ENCODE measurements at regions not wholly inside any gene's neighbourhood (a gene's known extent, or its start where the extent isn't known, plus 50 kb on each side); places are given as distances from the start of the nearest gene placed in this dataset.

- Histone ChIP-seq H2AFZ (no peak overlapping the region), H3K27me3 (no peaks in the 10 kb centered on the region), H3K79me2 (no peaks in the 10 kb centered on the region), H3K36me3 (replicated peaks; ENCODE audit: insufficient read depth, low read depth) (no peaks in the 10 kb centered on the region), H3K4me2 (no peak overlapping the region), H3K9me3 (ENCODE audit: low read depth) (no peaks in the 10 kb centered on the region), H4K20me1 (ENCODE audit: insufficient read depth, poor library complexity, severe bottlenecking) (no peaks in the 10 kb centered on the region), H3K9me2 (replicated peaks; ENCODE audit: insufficient read depth) (no peaks in the 10 kb centered on the region), H3K27ac (no peak overlapping the region), H3K4me1 (ENCODE audit: insufficient read depth) (no peaks in the 10 kb centered on the region), H3K4me3 (no peak overlapping the region)
- no peak for DNase-seq (ENCODE audit: low spot score)
- TF ChIP-seq EZH2 (IDR thresholded peaks at IDR 0.05; ENCODE audit: borderline replicate concordance): no peak
- no peak for TF ChIP-seq EZH2phosphoT487 (IDR thresholded peaks at IDR 0.05; ENCODE audit: low read depth, severe bottlenecking, unreplicated experiment)
- TF ChIP-seq, protein P1, sequence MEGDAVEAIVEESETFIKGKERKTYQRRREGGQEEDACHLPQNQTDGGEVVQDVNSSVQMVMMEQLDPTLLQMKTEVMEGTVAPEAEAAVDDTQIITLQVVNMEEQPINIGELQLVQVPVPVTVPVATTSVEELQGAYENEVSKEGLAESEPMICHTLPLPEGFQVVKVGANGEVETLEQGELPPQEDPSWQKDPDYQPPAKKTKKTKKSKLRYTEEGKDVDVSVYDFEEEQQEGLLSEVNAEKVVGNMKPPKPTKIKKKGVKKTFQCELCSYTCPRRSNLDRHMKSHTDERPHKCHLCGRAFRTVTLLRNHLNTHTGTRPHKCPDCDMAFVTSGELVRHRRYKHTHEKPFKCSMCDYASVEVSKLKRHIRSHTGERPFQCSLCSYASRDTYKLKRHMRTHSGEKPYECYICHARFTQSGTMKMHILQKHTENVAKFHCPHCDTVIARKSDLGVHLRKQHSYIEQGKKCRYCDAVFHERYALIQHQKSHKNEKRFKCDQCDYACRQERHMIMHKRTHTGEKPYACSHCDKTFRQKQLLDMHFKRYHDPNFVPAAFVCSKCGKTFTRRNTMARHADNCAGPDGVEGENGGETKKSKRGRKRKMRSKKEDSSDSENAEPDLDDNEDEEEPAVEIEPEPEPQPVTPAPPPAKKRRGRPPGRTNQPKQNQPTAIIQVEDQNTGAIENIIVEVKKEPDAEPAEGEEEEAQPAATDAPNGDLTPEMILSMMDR (IDR thresholded peaks at IDR 0.05; ENCODE audit: poor library complexity): no peak
- 62% methylated on average over 1 of the region's 1 CpG for WGBS (ENCODE audit: low lambda C conversion rate, missing lambda C conversion rate)
Measured at GRCh38 chr20:12315652-12316051, 398.0 kb downstream of the BTBD3 start.

DNA sequence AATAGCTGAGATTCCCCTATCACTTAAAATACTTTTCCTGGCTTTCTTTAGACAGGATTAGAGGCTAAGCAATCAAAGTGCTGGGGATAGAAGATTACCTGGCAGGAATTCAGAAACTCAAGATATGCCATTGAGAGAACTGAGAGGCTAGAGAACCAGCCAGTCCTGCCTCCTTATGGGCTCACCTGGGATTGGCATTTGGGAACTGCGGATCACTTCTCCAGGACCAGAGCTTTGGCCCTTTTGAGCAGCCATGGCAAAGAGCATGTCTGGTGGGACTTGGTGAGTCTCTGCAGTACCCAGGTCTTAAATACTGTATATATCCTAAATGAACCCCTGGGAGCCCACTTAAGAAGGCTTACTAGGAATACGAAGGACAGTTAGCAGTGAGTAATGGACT is 399.1 kb downstream of the BTBD3 start:
- H4K20me1 ChIP-seq (ENCODE audit: insufficient read depth, poor library complexity, severe bottlenecking): no peaks in the 10 kb centered on the region
- no peak overlapping the region for H3K27ac ChIP-seq
- no peak overlapping the region for H3K4me3 ChIP-seq
- H3K36me3 ChIP-seq (replicated peaks; ENCODE audit: insufficient read depth, low read depth): no peaks in the 10 kb centered on the region
- no peak for DNase-seq (ENCODE audit: low spot score)
- no peaks in the 10 kb centered on the region for H3K9me3 ChIP-seq (ENCODE audit: low read depth)
- H3K79me2 ChIP-seq: no peaks in the 10 kb centered on the region
- WGBS (ENCODE audit: low lambda C conversion rate, missing lambda C conversion rate): 93% methylated on average over 2 of the region's 2 CpGs
- H3K27me3 ChIP-seq: no peaks in the 10 kb centered on the region
- H3K4me1 ChIP-seq (ENCODE audit: insufficient read depth): no peaks in the 10 kb centered on the region
- H3K9me2 ChIP-seq (replicated peaks; ENCODE audit: insufficient read depth): no peaks in the 10 kb centered on the region
- TF ChIP-seq EZH2 (IDR thresholded peaks at IDR 0.05; ENCODE audit: borderline replicate concordance) (no peak), EZH2phosphoT487 (IDR thresholded peaks at IDR 0.05; ENCODE audit: low read depth, severe bottlenecking, unreplicated experiment) (no peak)
- TF ChIP-seq, protein P1 (IDR thresholded peaks at IDR 0.05; ENCODE audit: poor library complexity): no peak
- H2AFZ ChIP-seq: no peak overlapping the region
- no peak overlapping the region for H3K4me2 ChIP-seq

DNA sequence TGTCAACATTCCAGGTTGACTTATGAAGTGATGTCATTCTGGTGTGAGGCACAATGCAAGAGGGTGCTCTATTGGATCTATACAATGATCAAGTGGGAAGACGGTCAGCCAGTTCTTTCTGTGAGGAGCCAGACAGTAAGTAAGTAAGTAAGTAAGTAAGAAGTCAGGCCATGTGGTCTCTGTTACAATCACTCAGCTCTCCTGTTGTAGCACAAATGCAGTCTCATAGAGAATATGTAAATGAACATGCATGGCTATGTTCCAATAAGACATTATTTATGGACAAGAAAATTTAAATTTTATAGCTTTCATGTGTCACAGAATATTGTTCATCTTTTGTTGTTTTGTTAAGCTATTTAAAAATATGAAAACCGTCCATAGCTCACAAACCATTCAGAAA is 399.7 kb downstream of the BTBD3 start:
- H3K4me2 ChIP-seq: no peak overlapping the region
- TF ChIP-seq EZH2 (IDR thresholded peaks at IDR 0.05; ENCODE audit: borderline replicate concordance) (no peak), EZH2phosphoT487 (IDR thresholded peaks at IDR 0.05; ENCODE audit: low read depth, severe bottlenecking, unreplicated experiment) (no peak)
- TF ChIP-seq, protein P1 (IDR thresholded peaks at IDR 0.05; ENCODE audit: poor library complexity): no peak
- H3K4me3 ChIP-seq: no peak overlapping the region
- 86% methylated on average over 2 of the region's 2 CpGs for WGBS (ENCODE audit: low lambda C conversion rate, missing lambda C conversion rate)
- no peaks in the 10 kb centered on the region for H3K4me1 ChIP-seq (ENCODE audit: insufficient read depth)
- no peaks in the 10 kb centered on the region for H3K36me3 ChIP-seq (replicated peaks; ENCODE audit: insufficient read depth, low read depth)
- H3K9me3 ChIP-seq (ENCODE audit: low read depth): no peaks in the 10 kb centered on the region
- no peaks in the 10 kb centered on the region for H3K79me2 ChIP-seq
- no peaks in the 10 kb centered on the region for H3K9me2 ChIP-seq (replicated peaks; ENCODE audit: insufficient read depth)
- no peak for DNase-seq (ENCODE audit: low spot score)
- H3K27ac ChIP-seq: no peak overlapping the region
- H3K27me3 ChIP-seq: no peaks in the 10 kb centered on the region
- no peaks in the 10 kb centered on the region for H4K20me1 ChIP-seq (ENCODE audit: insufficient read depth, poor library complexity, severe bottlenecking)
- no peak overlapping the region for H2AFZ ChIP-seq

GRCh38 chr20:12318043-12318442 is 400.4 kb downstream of the BTBD3 start:
- Histone ChIP-seq H3K4me2 (peak overlapping the region; percentile 35), H3K9me2 (replicated peaks; ENCODE audit: insufficient read depth) (no peaks in the 10 kb centered on the region), H2AFZ (no peak overlapping the region), H3K27ac (no peak overlapping the region), H3K79me2 (no peaks in the 10 kb centered on the region), H3K4me3 (no peak overlapping the region), H3K4me1 (ENCODE audit: insufficient read depth) (no peaks in the 10 kb centered on the region), H4K20me1 (ENCODE audit: insufficient read depth, poor library complexity, severe bottlenecking) (no peaks in the 10 kb centered on the region), H3K27me3 (no peaks in the 10 kb centered on the region), H3K36me3 (replicated peaks; ENCODE audit: insufficient read depth, low read depth) (no peaks in the 10 kb centered on the region), H3K9me3 (ENCODE audit: low read depth) (no peaks in the 10 kb centered on the region)
- no peak for TF ChIP-seq EZH2 (IDR thresholded peaks at IDR 0.05; ENCODE audit: borderline replicate concordance)
- no peak for TF ChIP-seq EZH2phosphoT487 (IDR thresholded peaks at IDR 0.05; ENCODE audit: low read depth, severe bottlenecking, unreplicated experiment)
- TF ChIP-seq, protein P1 (IDR thresholded peaks at IDR 0.05; ENCODE audit: poor library complexity): no peak
- WGBS (ENCODE audit: low lambda C conversion rate, missing lambda C conversion rate): 42% methylated on average over 5 of the region's 5 CpGs
- no peak for DNase-seq (ENCODE audit: low spot score)

Measured in hepatocyte (in vitro differentiated cells).